ENCODE measurements at regions not wholly inside any gene's neighbourhood (a gene's known extent, or its start where the extent isn't known, plus 50 kb on each side); places are given as distances from the start of the nearest gene placed in this dataset.
"Not testable (repeated sequence)": the region's sequence is repeated elsewhere in the genome, so short reads cannot be mapped to it uniquely, and the experiment has no call there.

DNA sequence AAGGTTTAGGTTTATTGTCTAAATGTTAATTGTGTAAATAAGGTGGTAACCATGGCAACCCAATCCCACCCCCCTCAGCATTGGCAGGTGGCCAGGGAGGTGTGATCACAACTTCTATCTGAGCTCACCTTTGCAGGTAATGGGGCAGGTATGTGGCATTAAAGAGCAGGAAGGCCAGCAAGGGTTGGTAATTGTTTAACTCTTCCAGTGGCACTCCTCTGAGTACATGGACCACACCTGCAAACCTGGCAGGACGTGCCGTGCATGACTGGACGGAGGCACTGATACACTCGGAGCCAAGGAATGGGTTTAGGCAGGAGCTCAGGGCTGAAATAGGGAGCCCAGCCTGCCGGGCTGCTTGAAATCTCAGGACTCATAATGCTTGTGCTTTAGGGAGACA, 107.0 kb upstream of the BMP2 start:
- no peak for DNase-seq (ENCODE audit: low spot score)

- DNase-seq (ENCODE audit: low spot score) = not testable (repeated sequence)
Observed at GRCh38 chr20:6658909-6659308, 108.6 kb upstream of the BMP2 start.

- DNase-seq (ENCODE audit: low spot score) = no peak
Observed at GRCh38 chr20:6657904-6658303, 109.6 kb upstream of the BMP2 start.

GRCh38 chr20:6657111-6657510, 110.4 kb upstream of the BMP2 start:
- DNase-seq (ENCODE audit: low spot score) = no peak

DNA sequence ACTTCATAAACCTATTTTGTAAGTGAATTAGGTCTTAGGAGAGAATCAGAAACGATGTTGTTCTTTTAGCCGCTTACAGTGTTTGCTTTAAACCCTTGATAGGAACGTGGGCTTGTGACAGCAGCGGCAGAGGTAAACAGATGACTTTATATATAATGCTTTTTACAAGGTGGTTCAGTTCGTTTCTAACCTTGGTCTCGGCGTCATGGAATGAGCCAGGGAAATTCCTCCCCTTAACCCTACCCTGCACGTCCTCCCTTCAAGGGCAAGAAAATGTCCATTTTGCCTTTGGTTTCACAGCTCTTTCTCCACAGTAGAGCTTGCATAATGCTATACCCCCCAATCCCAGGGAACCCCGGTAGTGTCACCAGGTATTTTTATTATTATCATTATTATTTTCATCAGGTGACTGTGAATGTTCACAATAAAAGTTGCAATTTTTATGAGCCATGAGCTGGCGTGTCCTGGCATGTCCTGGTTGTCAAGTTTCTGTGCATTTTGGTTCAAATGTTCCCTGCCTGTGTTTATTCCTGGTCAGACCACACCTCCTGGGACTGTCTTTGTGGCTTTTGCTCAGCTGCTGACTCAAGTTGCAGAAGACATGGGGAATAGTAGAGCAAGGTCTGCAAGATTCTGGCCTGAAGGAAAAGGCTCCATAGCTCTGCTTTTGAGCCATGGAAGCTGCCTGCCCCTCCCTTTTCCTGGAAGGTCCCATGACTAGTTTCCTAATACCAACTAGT, 112.8 kb upstream of the BMP2 start:
- DNase-seq (ENCODE audit: low spot score) = no peak

GRCh38 chr20:6651561-6651960, 115.9 kb upstream of the BMP2 start:
- DNase-seq (ENCODE audit: low spot score) = no peak

DNA sequence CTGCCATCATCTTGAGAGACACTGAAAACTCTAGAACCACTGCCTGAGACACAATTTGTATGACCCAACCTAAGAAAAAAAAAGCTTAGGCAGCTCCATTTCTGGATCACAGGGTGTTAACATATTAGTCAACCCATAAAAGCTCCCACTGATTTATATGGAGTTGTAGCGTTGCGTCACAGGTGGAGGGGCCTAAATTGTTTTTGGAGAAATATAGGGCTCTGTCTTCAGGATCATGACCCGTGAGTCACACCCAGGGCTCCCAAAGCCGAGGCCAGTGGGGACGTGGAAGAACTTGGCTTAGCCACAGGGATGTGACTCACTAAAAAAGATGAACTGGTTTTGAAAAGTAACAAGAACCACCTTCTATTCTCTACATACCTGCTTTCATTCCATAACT, 116.5 kb upstream of the BMP2 start:
- DNase-seq (ENCODE audit: low spot score) = no peak

DNA sequence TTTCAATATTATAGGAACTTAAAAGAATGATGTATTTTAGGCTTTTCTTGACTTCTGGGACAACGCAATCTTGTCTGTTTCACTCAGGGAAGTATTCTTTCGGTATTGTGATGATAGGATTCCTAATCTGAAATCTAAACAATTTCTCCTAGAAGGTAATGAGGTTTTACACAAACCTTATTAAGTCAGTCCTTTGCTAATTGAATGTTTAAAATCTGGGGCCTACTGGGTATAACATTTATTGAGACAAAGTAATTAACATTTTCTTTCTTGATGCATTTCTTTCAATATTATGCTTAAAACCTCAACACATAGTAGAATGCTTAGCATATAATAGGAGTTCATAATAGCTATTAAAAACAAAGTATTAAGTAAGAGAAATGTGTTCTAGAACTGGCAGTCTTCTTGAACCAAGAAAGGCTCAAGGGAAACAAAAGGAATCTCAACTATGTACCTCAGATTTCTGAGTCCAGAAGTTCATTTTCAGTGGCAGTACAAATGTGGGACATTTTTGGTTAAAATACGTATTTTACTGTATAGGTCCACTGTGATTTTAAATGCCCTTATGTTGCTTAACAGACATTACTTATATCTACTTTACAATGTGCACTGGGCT, 121.4 kb upstream of the BMP2 start:
- DNase-seq (ENCODE audit: low spot score) = no peak

GRCh38 chr20:6644813-6645628, 122.5 kb upstream of the BMP2 start:
- DNase-seq (ENCODE audit: low spot score) = no peak

- DNase-seq (ENCODE audit: low spot score) = no peak
Observed at GRCh38 chr20:6641012-6641411, 126.5 kb upstream of the BMP2 start.

DNA sequence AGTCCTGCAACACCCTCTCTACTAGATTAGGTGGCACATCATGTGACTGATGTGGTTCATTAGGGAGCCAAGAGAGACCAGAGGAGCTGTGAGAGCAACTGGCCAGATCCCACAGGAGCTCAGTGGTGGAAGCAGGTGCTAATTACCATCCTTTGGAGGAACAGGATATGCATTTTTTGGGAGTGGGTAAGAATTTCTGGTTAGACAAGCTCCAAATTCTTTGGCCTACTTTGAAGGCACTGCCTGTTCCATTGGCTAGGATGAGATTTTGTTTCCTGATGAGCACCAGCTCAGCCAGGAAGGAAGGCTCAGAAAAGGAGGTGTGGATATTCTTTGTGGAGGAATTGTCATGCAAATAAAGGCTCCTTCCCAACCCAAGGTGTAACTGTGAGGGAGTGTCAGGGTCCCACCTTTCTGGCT, 130.3 kb upstream of the BMP2 start:
- no peak for DNase-seq (ENCODE audit: low spot score)

GRCh38 chr20:6636209-6637159, 131.0 kb upstream of the BMP2 start:
- peak; percentile 60 for DNase-seq (ENCODE audit: low spot score)

DNA sequence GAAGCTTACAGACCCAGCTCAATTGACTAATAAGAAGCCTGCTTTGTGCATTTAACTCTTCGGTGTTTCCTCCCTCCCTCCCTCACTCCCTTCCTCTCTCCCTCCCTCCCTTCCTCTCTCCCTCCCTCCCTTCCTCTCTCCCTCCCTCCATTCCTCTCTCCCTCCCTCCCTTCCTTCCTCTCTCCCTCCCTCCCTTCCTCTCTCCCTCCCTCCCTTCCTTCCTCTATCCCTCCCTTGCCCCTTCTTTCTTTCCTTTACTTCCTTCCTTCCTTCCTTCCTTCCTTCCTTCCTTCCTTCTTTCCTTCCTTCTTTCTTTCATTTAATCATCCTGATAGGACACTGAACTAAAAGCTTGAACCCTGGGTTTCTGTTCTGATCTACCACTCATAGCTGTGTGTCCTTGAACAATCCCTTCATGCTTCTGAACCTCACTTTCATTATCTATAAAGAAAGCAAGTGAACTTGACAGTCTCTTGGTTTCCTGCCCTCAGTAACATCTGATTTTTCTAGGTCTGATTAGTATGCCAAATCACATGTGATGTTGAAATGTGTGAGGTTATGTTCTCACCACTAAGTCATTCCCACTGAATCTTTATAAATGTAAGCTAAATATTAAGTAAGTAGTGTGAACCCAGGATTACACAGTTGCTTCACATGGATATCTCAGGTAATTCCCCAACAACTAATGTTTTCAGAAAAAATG, 132.3 kb upstream of the BMP2 start:
- DNase-seq (ENCODE audit: low spot score) = no peak

GRCh38 chr20:6632187-6632586, 135.3 kb upstream of the BMP2 start:
- peak; percentile 34 for DNase-seq (ENCODE audit: low spot score)

DNA sequence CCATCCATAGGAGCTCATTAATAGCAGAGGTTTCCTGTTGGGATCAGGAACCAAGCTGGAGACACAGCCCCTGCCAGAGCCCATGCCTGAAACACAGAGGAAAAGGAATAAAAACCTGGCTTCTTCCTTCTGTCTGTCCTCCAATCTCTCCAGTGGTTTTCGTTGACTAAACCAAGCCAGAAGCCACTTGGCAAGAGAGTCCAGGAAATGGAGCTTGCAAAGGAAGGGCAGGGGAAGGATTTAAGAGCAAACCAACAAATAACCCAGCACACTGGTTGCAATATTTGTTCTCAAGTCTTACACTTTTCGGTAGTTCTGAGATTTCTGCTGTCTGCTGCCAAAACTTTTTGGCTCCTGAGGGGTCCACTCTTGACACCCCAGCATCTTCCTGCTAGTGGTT, 137.0 kb upstream of the BMP2 start:
- no peak for DNase-seq (ENCODE audit: low spot score)

DNA sequence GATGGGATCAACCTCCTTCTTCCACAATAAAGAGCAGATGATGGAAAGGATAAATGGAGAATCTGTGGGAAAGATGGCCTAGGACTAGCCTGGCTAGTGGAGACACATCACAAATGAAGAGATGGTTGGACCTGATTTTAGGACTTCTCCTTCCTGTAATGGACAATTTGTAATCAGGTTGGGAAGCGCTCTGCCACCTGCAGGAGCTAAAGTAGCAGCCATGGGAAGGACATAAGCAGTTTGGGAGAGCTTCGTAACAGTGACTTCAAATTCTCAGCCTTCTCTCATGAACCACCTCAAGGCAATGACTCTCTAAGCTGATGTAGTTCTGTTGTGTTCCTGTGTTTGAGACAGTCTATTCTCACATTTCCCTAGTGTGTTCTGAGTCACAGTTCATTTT, 137.9 kb upstream of the BMP2 start:
- DNase-seq (ENCODE audit: low spot score) = no peak

GRCh38 chr20:6626805-6627204, 140.7 kb upstream of the BMP2 start:
- DNase-seq (ENCODE audit: low spot score) = no peak

DNA sequence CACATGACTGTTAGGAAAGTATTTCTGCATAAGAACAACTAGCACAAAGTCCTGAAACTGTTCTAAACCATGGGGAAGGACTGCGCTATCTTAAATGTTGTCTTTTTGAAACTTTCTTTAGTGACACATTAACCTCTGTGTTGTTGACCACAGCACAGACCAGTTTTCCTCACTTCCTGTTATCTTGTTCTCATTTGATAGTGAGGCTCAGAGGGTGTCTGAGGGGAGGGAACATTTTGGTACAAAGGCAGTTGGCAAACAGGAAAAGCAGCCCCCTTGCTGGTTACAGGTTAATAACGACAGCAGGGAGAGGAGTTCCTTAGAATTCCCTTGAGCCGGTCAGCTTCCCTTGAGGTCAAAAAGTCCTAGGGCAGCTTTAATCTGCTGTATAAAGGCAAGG, 143.5 kb upstream of the BMP2 start:
- DNase-seq (ENCODE audit: low spot score) = no peak

DNA sequence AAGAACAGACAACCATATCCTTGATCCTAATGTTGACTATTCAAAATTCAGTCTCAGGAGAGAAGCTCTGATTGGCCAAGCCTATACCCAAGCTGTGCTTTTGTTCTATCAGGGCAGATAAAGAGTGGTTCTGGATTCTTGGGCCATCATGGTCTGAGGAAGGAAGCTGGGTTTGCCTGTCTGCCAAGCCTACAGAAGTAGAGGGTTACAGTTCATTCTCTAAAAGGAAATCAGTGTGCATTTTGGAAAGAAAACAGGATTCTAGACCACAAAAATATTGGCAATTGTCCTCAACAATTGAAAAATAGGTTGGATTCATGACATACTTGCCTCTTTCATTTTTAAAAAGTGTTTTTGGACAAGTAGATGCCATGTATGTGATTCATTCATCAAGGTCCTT, 145.4 kb upstream of the BMP2 start:
- DNase-seq (ENCODE audit: low spot score) = no peak

- DNase-seq (ENCODE audit: low spot score) = no peak
Observed at GRCh38 chr20:6618051-6618450, 149.4 kb upstream of the BMP2 start.

- no peak for DNase-seq (ENCODE audit: low spot score)
Observed at GRCh38 chr20:6616421-6616820, 151.1 kb upstream of the BMP2 start.
